HG02973 (cell line): ENCODE measurements at regions not wholly inside any gene's neighbourhood (a gene's known extent, or its start where the extent isn't known, plus 50 kb on each side); places are given as distances from the start of the nearest gene placed in this dataset.

Experiments used
- ATAC-seq: cut with Tn5 transposase; IDR thresholded peaks from one replicate; pipeline ENCODE4 v1.9.1; 2021; ENCODE audit warnings: moderate library complexity; ENCODE audit not compliant: unreplicated experiment

- no peak for ATAC-seq
Observed at GRCh38 chr5:74268297-74268696, 372.2 kb downstream of the ENC1 start.

GRCh38 chr5:74266836-74267235 is 373.7 kb downstream of the ENC1 start:
- ATAC-seq: no peak

- ATAC-seq: no peak
Observed at GRCh38 chr5:74266132-74266531, 374.4 kb downstream of the ENC1 start.

GRCh38 chr5:74262544-74263207 is 377.9 kb downstream of the ENC1 start:
- no peak for ATAC-seq

- no peak for ATAC-seq
Observed at GRCh38 chr5:74261866-74262265, 378.7 kb downstream of the ENC1 start.

- no peak for ATAC-seq
Observed at GRCh38 chr5:74261421-74261820, 379.1 kb downstream of the ENC1 start.

- ATAC-seq: no peak
Observed at GRCh38 chr5:74259572-74259971, 381.0 kb downstream of the ENC1 start.

- no peak for ATAC-seq
Observed at GRCh38 chr5:74258314-74258665, 382.2 kb downstream of the ENC1 start.

- no peak for ATAC-seq
Observed at GRCh38 chr5:74257645-74258313, 382.7 kb downstream of the ENC1 start.

- ATAC-seq: no peak
Observed at GRCh38 chr5:74257060-74257527, 383.4 kb downstream of the ENC1 start.

GRCh38 chr5:74255692-74256392 is 384.7 kb downstream of the ENC1 start:
- no peak for ATAC-seq

- ATAC-seq: no peak
Observed at GRCh38 chr5:74254257-74254656, 386.3 kb downstream of the ENC1 start.

GRCh38 chr5:74252044-74252443 is 388.5 kb downstream of the ENC1 start:
- ATAC-seq: no peak

- no peak for ATAC-seq
Observed at GRCh38 chr5:74251141-74252035, 389.1 kb downstream of the ENC1 start.

- ATAC-seq: no peak
Observed at GRCh38 chr5:74250304-74251102, 390.0 kb downstream of the ENC1 start.

GRCh38 chr5:74248576-74248975 is 392.0 kb downstream of the ENC1 start:
- ATAC-seq: no peak

- no peak for ATAC-seq
Observed at GRCh38 chr5:74244406-74244805, 396.1 kb downstream of the ENC1 start.

GRCh38 chr5:74243634-74244033 is 396.9 kb downstream of the ENC1 start:
- ATAC-seq: no peak

- ATAC-seq: no peak
Observed at GRCh38 chr5:74242516-74242915, 398.0 kb downstream of the ENC1 start.

- ATAC-seq: no peak
Observed at GRCh38 chr5:74241751-74242140, 398.8 kb downstream of the ENC1 start.
